OCI-LY3 (cell line): ENCODE measurements at regions not wholly inside any gene's neighbourhood (a gene's known extent, or its start where the extent isn't known, plus 50 kb on each side); places are given as distances from the start of the nearest gene placed in this dataset.

ENCODE experiments used
- H2AFZ ChIP-seq: fragments of 200-600, 300-600 bp; shearing (Covaris generic); 2 replicates; pipeline ENCODE4 v1.6.0; 2014; ENCODE audit warnings: antibody characterized with exemption, low read depth, low read length
- H3K27ac ChIP-seq: fragments of 200-600, 300-600 bp; sonication (generic); 2 replicates; pipeline ENCODE4 v1.5.1; 2014; ENCODE audit warnings: mild to moderate bottlenecking, low read length, moderate library complexity, mixed read lengths
- H3K27me3 ChIP-seq: fragments of 200-600, 300-600 bp; sonication (generic); 2 replicates; pipeline ENCODE4 v1.6.1; 2014; ENCODE audit warnings: low read depth, low read length, mixed read lengths
- H3K36me3 ChIP-seq: fragments of 200-600, 300-600 bp; sonication (generic); replicated peaks from 2 replicates; pipeline ENCODE3; 2014; ENCODE audit warnings: low read depth, low read length, mixed read lengths
- H3K4me1 ChIP-seq: fragments of 300-600, 200-600 bp; sonication (generic); 2 replicates; pipeline ENCODE4 v1.6.1; 2014; ENCODE audit warnings: low read length, mixed read lengths
- H3K4me2 ChIP-seq: fragments of 200-600, 300-600 bp; sonication (generic); 2 replicates; pipeline ENCODE4 v1.6.1; 2014; ENCODE audit warnings: low read length, mixed read lengths
- H3K4me3 ChIP-seq: fragments of 300-600, 200-600 bp; sonication (generic); 2 replicates; pipeline ENCODE4 v1.5.1; 2014; ENCODE audit warnings: antibody characterized with exemption, mild to moderate bottlenecking, low read length, moderate library complexity
- H3K79me2 ChIP-seq: fragments of 300-600, 200-600 bp; shearing (Covaris generic); 2 replicates; pipeline ENCODE4 v1.6.1; 2014; ENCODE audit warnings: mild to moderate bottlenecking, low read length, mixed read lengths
- H3K9ac ChIP-seq: fragments of 300-600, 200-600 bp; shearing (Covaris generic); 2 replicates; pipeline ENCODE4 v1.6.0; 2014; ENCODE audit warnings: mild to moderate bottlenecking, low read length, moderate library complexity
- H3K9me3 ChIP-seq: fragments of 200-600, 300-600 bp; shearing (Covaris generic); 2 replicates; pipeline ENCODE4 v1.6.1; 2014; ENCODE audit warnings: low read length, mixed read lengths; ENCODE audit not compliant: insufficient read depth
- H4K20me1 ChIP-seq: fragments of 200-600, 300-600 bp; sonication (generic); 2 replicates; pipeline ENCODE4 v1.6.1; 2016; ENCODE audit warnings: low read length, mixed read lengths; ENCODE audit not compliant: insufficient read depth
- EZH2phosphoT487 ChIP-seq: fragments of 200-600 bp; shearing (Covaris generic); IDR thresholded peaks from 2 replicates; pipeline ENCODE4 v1.6.1; 2018; ENCODE audit warnings: antibody characterized with exemption, mixed run types, low read depth
- TF ChIP-seq, protein P1 (sequence below): fragments of 200-600, 300-600 bp; sonication (generic); IDR thresholded peaks from 2 replicates; pipeline ENCODE4 v1.5.1; 2014; ENCODE audit warnings: antibody characterized with exemption, low read length, low read depth

DNA sequence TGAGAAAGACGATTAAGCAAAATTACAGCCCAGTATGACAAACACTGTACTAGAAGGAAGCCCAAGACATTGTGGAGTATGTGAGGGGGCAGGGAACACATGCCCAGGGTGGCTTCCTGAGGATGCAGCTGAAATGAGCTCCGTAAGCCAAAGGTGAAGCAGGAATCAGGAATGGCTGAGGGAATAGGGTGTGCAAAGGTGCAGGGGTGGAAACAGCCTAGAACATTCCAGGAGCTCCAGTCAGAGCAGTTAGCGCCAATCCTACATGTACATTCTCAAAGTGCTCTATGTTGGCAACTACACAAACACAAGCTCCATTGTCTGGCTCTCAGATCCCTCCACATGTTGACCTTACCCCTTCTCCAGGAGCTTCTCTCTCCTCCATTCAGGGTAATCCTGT is 257.9 kb downstream of the MAN2A1 start:
- Histone ChIP-seq H3K27ac (no peak overlapping the region), H3K9ac (no peak overlapping the region), H3K36me3 (no peaks in the 10 kb centered on the region), H3K4me1 (peaks cover 23% of the 10 kb centered on the region), H3K9me3 (no peaks in the 10 kb centered on the region), H3K27me3 (no peaks in the 10 kb centered on the region), H2AFZ (no peak overlapping the region), H3K79me2 (no peaks in the 10 kb centered on the region), H4K20me1 (no peaks in the 10 kb centered on the region), H3K4me3 (no peak overlapping the region), H3K4me2 (no peak overlapping the region)
- no peak for TF ChIP-seq EZH2phosphoT487
- TF ChIP-seq, protein P1, sequence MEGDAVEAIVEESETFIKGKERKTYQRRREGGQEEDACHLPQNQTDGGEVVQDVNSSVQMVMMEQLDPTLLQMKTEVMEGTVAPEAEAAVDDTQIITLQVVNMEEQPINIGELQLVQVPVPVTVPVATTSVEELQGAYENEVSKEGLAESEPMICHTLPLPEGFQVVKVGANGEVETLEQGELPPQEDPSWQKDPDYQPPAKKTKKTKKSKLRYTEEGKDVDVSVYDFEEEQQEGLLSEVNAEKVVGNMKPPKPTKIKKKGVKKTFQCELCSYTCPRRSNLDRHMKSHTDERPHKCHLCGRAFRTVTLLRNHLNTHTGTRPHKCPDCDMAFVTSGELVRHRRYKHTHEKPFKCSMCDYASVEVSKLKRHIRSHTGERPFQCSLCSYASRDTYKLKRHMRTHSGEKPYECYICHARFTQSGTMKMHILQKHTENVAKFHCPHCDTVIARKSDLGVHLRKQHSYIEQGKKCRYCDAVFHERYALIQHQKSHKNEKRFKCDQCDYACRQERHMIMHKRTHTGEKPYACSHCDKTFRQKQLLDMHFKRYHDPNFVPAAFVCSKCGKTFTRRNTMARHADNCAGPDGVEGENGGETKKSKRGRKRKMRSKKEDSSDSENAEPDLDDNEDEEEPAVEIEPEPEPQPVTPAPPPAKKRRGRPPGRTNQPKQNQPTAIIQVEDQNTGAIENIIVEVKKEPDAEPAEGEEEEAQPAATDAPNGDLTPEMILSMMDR: no peak

DNA sequence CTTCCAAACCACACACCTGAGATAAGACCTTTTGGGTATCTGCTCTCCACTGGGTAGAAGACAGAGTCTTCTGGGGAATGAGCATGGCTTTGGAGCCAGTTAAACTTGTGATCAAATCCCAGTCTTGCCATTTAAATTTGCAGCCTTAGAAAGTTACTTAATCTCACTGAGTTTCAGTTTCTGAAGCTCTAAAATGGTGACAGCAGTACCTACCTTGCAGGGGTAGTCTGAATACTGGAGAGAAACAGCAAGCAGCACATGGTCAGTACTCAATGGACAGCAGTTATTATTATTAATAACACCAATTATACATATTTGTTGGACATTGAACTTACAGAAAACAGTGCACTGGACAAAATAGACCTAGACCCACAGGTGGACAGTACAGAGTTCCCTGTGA is 260.9 kb downstream of the MAN2A1 start:
- Histone ChIP-seq H3K4me2 (no peak overlapping the region), H3K9ac (no peak overlapping the region), H3K79me2 (no peaks in the 10 kb centered on the region)

DNA sequence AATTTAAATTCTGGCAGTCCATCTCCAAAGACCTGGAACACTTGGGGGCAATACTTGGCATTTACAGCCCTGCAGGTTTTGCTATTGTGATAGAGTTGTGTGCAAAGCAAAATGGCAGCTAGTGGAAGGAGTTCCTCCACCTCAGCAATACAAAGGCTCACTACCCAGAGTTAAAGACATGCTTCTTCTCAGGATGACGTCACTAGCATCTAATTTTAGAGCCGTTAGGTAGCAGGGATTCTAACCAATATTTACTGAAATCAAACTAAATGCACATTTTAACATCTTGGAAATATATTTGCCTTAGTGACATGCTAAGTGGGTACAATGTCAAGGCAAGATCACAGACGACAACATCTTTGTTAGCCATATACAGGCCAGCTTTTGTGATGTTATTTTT is 261.6 kb downstream of the MAN2A1 start:
- H3K4me1 ChIP-seq: peaks cover 12% of the 10 kb centered on the region
- no peak overlapping the region for H3K4me2 ChIP-seq
- no peaks in the 10 kb centered on the region for H3K36me3 ChIP-seq
- TF ChIP-seq, protein P1: no peak
- no peak for TF ChIP-seq EZH2phosphoT487
- no peak overlapping the region for H3K4me3 ChIP-seq
- no peaks in the 10 kb centered on the region for H3K9me3 ChIP-seq
- no peaks in the 10 kb centered on the region for H3K27me3 ChIP-seq
- no peak overlapping the region for H3K9ac ChIP-seq
- no peak overlapping the region for H3K27ac ChIP-seq
- no peaks in the 10 kb centered on the region for H3K79me2 ChIP-seq
- H2AFZ ChIP-seq: no peak overlapping the region
- no peaks in the 10 kb centered on the region for H4K20me1 ChIP-seq

More for the DNA sequence above, 260.9 kb downstream of the MAN2A1 start:
- Histone ChIP-seq H3K27ac (no peak overlapping the region), H4K20me1 (no peaks in the 10 kb centered on the region), H3K4me1 (peaks cover 17% of the 10 kb centered on the region), H3K36me3 (no peaks in the 10 kb centered on the region), H2AFZ (no peak overlapping the region), H3K27me3 (no peaks in the 10 kb centered on the region), H3K9me3 (no peaks in the 10 kb centered on the region), H3K4me3 (no peak overlapping the region)
- TF ChIP-seq, protein P1: no peak
- TF ChIP-seq EZH2phosphoT487: no peak

DNA sequence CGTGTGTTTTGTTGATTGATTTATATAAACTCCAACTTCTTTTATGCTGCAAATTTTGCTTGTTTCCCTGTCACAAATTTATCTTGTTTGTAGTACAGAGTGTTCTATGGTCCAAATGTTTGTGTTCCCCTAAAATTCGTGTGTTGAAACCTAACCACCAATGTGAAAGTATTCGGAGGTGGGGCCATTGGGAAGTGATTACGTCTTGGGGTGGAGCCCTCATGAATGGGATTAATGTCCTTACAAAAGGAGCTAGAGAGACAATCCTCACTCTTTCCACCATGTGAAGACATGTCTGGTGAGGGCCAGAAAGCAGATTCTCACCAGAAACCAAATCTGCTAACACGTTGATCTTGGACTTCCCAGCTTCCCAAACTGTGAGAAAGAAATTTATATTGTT is 262.0 kb downstream of the MAN2A1 start:
- no peaks in the 10 kb centered on the region for H3K27me3 ChIP-seq
- H3K79me2 ChIP-seq: no peaks in the 10 kb centered on the region
- H3K4me1 ChIP-seq: peaks cover 12% of the 10 kb centered on the region
- H3K36me3 ChIP-seq: no peaks in the 10 kb centered on the region
- H3K4me3 ChIP-seq: no peak overlapping the region
- H2AFZ ChIP-seq: no peak overlapping the region
- H4K20me1 ChIP-seq: no peaks in the 10 kb centered on the region
- H3K9ac ChIP-seq: no peak overlapping the region
- no peak overlapping the region for H3K4me2 ChIP-seq
- no peak for TF ChIP-seq EZH2phosphoT487
- TF ChIP-seq, protein P1: no peak
- no peaks in the 10 kb centered on the region for H3K9me3 ChIP-seq
- H3K27ac ChIP-seq: no peak overlapping the region
